ENCODE measurements at regions not wholly inside any gene's neighbourhood (a gene's known extent, or its start where the extent isn't known, plus 50 kb on each side); places are given as distances from the start of the nearest gene placed in this dataset.

GRCh38 chrX:20664131-20664530 lies 397.4 kb upstream of the RPS6KA3 start:
- no peak for ATAC-seq
- Histone ChIP-seq H3K27me3 (no peaks in the 10 kb centered on the region), H3K4me1 (no peaks in the 10 kb centered on the region), H3K36me3 (no peaks in the 10 kb centered on the region), H3K9me3 (no peaks in the 10 kb centered on the region), H3K27ac (no peak overlapping the region), H3K4me3 (no peak overlapping the region)
- WGBS, 2 donors (ENCODE audit: low coverage in 1 of 2): 40 to 53% methylated on average over 2 of the region's 2 CpGs
- TF ChIP-seq, protein P1, sequence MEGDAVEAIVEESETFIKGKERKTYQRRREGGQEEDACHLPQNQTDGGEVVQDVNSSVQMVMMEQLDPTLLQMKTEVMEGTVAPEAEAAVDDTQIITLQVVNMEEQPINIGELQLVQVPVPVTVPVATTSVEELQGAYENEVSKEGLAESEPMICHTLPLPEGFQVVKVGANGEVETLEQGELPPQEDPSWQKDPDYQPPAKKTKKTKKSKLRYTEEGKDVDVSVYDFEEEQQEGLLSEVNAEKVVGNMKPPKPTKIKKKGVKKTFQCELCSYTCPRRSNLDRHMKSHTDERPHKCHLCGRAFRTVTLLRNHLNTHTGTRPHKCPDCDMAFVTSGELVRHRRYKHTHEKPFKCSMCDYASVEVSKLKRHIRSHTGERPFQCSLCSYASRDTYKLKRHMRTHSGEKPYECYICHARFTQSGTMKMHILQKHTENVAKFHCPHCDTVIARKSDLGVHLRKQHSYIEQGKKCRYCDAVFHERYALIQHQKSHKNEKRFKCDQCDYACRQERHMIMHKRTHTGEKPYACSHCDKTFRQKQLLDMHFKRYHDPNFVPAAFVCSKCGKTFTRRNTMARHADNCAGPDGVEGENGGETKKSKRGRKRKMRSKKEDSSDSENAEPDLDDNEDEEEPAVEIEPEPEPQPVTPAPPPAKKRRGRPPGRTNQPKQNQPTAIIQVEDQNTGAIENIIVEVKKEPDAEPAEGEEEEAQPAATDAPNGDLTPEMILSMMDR (IDR thresholded peaks at IDR 0.05): no peak
- TF ChIP-seq EP300 (IDR thresholded peaks at IDR 0.05) (no peak), POLR2A (IDR thresholded peaks at IDR 0.05) (no peak)

GRCh38 chrX:20663336-20663735 lies 396.6 kb upstream of the RPS6KA3 start:
- 80% methylated on average over 1 of the region's 2 CpGs; no CpG with 5 or more reads in 1 of the 2 donors for WGBS, 2 donors (ENCODE audit: low coverage in 1 of 2)
- Histone ChIP-seq H3K36me3 (no peaks in the 10 kb centered on the region), H3K27me3 (no peaks in the 10 kb centered on the region), H3K4me3 (no peak overlapping the region), H3K4me1 (no peaks in the 10 kb centered on the region), H3K9me3 (no peaks in the 10 kb centered on the region), H3K27ac (no peak overlapping the region)
- TF ChIP-seq EP300 (IDR thresholded peaks at IDR 0.05) (no peak), POLR2A (IDR thresholded peaks at IDR 0.05) (no peak), POLR2AphosphoS5 (IDR thresholded peaks at IDR 0.05) (no peak)
- TF ChIP-seq, protein P1 (IDR thresholded peaks at IDR 0.05): no peak
- no peak for ATAC-seq

DNA sequence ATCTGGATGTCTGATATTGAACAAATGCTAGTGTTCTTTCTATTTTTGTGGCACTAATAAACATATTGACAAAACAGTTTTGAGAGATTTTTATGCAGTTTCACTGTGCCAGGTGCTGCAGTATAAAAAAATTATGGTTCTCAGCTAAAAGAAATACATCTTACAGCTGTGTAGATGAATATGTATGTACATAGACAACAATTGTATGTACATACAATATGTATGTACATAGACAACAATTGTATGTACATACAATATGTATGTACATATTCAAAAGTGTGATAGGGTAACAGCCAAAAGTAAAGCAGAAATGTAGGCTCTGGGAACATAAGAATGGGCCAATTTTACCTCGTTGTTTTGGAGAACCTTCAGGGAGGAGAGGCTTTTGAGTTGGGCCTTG lies 390.0 kb upstream of the RPS6KA3 start:
- Histone ChIP-seq H3K4me1 (no peaks in the 10 kb centered on the region), H3K9me3 (no peaks in the 10 kb centered on the region), H3K27me3 (no peaks in the 10 kb centered on the region), H3K36me3 (no peaks in the 10 kb centered on the region), H3K27ac (no peak overlapping the region), H3K4me3 (no peak overlapping the region)
- no peak for ATAC-seq
- 63 to 100% methylated on average over 1 of the region's 1 CpG for WGBS, 2 donors (ENCODE audit: low coverage in 1 of 2)
- TF ChIP-seq EP300 (IDR thresholded peaks at IDR 0.05) (no peak), POLR2AphosphoS5 (IDR thresholded peaks at IDR 0.05) (no peak), POLR2A (IDR thresholded peaks at IDR 0.05) (no peak)
- TF ChIP-seq, protein P1 (IDR thresholded peaks at IDR 0.05): no peak

DNA sequence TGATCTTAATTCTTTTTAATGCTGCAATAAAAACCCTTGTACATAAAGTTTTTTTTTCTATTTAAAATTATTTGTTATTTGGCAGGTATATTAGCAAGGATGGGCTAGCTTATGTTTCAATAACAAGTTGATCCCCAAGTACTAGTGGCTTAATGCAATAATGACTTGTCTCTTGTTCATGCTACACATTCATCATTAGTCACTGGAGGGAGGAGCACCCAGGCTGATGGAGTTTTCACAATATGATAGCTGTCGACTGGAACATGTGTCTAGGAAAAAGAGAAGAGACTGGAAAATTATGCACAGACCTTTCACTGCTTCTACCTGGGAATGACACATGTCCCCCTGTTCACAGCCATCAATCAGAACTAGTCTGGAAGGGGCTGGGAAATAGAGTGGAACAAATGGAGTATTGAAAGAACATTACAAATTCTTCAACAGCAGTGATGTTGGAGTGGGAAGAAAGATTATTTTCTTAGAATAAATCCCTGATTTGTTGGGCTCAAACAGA lies 387.9 kb upstream of the RPS6KA3 start:
- Histone ChIP-seq H3K9me3 (no peaks in the 10 kb centered on the region), H3K27me3 (no peaks in the 10 kb centered on the region), H3K36me3 (no peaks in the 10 kb centered on the region), H3K27ac (no peak overlapping the region), H3K4me3 (no peak overlapping the region), H3K4me1 (no peaks in the 10 kb centered on the region)
- WGBS, 2 donors (ENCODE audit: low coverage in 1 of 2): 71 to 73% methylated on average over 1 of the region's 1 CpG
- TF ChIP-seq POLR2A (IDR thresholded peaks at IDR 0.05) (no peak), POLR2AphosphoS5 (IDR thresholded peaks at IDR 0.05) (no peak), EP300 (IDR thresholded peaks at IDR 0.05) (no peak)
- TF ChIP-seq, protein P1 (IDR thresholded peaks at IDR 0.05): no peak
- ATAC-seq: no peak

DNA sequence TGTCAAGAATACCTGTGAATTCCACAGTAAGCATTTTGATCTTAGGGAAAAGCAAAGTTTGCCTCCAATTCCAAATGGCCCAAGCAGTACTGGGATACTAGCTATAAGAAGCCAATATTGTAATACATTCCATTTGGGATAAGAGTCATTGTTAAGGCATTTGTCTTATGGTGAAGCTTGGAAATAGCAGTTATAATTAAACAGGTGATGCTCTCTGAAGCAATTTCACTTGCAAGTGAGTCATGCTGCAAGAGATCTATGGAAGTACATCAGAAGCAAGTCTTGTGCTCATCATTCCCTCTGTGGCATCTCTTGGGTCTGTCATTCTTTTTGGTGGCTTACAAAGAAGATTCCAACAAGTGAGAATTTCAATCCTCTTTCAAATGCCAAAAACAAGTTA lies 386.4 kb upstream of the RPS6KA3 start:
- Histone ChIP-seq H3K27ac (no peak overlapping the region), H3K9me3 (no peaks in the 10 kb centered on the region), H3K4me3 (no peak overlapping the region), H3K36me3 (no peaks in the 10 kb centered on the region), H3K27me3 (no peaks in the 10 kb centered on the region), H3K4me1 (no peaks in the 10 kb centered on the region)
- no peak for ATAC-seq
- TF ChIP-seq EP300 (IDR thresholded peaks at IDR 0.05) (no peak), POLR2AphosphoS5 (IDR thresholded peaks at IDR 0.05) (no peak), POLR2A (IDR thresholded peaks at IDR 0.05) (no peak)
- TF ChIP-seq, protein P1 (IDR thresholded peaks at IDR 0.05): no peak

All from gastroesophageal sphincter (tissue), 4 donors.